OCI-M2 (cell line): ENCODE measurements at regions not wholly inside any gene's neighbourhood (a gene's known extent, or its start where the extent isn't known, plus 50 kb on each side); places are given as distances from the start of the nearest gene placed in this dataset.

Source experiments
- DNase-seq: peaks from one replicate; lab custom pipeline; 2025; ENCODE audit not compliant: unreplicated experiment; lab: John Stamatoyannopoulos, UW

DNA sequence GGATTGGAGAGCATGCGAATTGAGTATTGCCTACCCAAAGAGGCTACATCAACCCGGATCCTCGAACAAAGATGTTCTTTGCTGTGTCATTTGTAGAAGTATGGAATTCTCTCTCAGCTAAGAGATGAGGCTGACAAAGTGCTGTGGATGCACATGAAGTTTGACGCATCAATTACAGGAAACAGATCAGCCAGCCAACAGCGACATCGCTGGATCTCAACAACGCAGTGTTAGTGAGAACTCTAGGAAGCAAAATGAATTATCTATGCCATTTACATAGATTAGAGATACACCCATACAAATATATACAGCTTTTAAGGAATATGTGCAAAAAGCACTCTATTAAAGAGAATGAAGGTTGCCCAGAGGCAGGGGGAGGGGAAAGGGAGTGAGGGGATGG lies 160.6 kb upstream of the RGMA start:
- DNase-seq, result no peak

DNA sequence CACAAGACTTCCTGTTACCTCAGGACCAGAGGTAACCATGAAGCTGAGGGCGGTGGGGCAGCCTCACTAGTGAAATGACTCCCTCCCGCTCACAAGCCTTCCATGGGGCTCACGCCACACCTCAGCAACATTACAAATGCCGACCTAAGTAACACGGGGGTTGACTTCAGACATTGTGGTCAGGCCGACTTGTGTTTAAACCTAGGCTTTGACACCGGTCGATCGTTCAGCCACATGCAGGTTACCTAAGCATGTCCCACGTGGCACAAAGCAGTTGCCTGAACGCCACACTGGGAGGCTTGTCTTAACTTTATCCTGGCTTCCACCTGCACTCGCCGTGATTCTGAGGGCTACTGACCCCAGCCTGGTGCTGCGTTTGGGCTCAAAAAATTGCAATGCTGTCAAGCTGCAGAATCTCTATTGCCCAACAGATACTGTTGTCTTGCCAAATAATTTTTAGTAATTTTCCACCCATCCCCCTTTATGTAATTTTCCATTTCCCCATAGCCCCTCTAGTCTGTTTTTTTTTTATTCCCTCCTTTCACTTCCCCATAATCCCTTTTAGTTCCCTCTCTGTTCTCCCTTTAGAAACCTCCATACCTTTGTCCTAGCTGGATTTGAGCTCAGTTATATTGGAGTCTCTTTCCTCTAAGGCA lies 158.6 kb upstream of the RGMA start:
- DNase-seq, result no peak

GRCh38 chr15:93246266-93247242 lies 157.5 kb upstream of the RGMA start:
- DNase-seq, result no peak

DNA sequence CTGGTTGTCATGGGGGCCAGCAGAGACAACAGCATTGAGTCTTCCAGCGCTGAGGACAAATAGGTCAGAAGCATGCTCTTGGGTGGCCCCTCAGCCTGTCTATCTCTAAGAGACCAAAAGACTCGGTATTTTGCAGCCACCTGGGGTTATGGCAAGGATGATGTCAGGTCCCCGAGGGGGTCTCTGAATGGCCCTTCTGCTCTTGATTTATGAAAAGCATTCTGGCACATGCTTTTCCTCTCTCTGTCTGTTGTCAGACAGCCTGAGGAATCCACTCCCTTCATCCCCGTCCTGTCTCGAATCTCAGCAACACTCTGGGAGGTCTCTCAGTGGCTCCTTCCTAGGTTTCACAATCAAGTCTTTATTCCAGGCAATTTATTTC lies 156.6 kb upstream of the RGMA start:
- DNase-seq, result no peak

GRCh38 chr15:93244696-93245660 lies 156.0 kb upstream of the RGMA start:
- DNase-seq, result no peak

DNA sequence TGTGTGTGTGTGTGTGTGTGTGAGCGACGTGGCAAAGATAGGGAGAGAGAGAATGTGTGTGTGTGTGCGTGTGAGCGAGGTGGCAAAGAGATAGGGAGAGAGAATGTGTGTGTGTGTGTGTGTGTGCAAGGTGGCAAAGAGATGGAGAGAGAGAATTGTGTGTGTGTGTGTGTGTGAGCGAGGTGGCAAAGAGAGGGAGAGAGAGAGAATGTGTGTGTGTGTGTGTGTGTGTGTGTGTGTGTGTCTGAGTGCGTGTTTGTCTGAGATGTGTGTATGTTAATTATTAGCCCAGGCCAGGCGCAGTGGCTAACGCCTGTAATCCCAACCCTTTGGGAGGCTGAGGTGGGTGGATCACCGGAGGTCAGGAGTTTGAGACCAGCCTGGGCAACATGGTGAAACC lies 154.6 kb upstream of the RGMA start:
- no peak for DNase-seq

DNA sequence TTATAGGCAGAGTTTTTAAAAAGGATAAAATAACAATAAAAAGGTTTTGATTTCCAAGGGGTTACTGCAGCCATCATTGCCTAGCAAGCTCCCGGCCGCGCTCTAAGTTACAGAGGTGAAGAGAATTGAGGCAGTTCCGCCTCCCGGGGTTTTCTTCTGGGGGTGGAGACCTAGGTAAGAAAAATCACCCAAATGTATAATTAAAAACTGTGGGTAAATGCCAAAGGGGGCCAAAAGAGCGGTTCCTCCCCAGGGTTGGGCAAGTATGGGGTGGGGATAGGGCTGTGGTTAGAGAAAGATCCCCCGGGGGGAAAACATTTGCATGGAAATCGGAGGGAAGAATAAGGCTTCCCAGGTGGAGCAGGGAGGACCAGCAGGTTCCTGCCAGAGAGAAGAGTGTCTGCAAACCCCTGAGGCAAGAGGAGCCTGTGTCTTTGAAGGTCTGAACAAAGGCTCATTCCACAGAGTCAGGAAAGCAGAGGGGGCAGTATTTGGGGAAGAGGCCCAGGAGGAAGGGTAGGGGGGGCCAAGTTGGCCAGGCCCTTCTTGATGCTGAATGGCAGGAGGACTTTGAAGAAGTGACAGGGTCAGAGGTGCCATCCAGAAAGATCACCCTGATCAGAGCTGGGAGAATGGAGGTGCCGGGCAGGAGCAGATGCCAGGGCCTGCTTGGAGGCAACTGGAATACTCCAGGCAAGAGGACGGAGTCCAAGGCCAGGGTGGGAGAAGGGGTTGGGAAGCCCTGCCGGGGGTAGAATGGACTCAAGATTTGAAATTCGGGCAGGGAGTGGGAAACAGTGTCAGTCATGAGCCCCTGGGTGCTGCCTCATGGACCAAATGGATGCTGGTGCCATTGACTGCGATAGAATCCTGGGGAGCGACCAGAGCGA lies 152.9 kb upstream of the RGMA start:
- no peak for DNase-seq

- no peak for DNase-seq
These were observed 151.0 kb upstream of the RGMA start for GRCh38 chr15:93239993-93240392.

DNA sequence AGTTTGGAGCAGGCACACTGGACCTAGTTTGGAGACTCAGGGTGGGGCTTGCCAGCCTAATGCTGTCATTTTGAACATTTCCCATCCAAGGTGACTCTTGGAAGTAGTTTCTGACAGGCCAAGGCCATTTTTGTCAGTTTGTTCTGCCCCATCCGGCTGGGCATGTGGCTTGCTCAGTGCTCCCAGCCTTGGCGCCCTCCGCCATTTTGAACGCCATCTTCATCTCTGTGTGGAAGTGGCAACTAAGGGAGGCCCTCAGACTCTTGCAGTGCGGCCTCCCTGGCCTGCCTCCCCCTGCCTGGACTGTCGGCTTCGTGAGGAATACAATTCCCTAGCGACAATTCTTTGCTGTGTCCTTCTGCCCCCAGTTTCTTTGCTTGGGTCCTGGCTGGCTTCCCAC lies 150.6 kb upstream of the RGMA start:
- no peak for DNase-seq

GRCh38 chr15:93238641-93239040 lies 149.6 kb upstream of the RGMA start:
- DNase-seq, result no peak

DNA sequence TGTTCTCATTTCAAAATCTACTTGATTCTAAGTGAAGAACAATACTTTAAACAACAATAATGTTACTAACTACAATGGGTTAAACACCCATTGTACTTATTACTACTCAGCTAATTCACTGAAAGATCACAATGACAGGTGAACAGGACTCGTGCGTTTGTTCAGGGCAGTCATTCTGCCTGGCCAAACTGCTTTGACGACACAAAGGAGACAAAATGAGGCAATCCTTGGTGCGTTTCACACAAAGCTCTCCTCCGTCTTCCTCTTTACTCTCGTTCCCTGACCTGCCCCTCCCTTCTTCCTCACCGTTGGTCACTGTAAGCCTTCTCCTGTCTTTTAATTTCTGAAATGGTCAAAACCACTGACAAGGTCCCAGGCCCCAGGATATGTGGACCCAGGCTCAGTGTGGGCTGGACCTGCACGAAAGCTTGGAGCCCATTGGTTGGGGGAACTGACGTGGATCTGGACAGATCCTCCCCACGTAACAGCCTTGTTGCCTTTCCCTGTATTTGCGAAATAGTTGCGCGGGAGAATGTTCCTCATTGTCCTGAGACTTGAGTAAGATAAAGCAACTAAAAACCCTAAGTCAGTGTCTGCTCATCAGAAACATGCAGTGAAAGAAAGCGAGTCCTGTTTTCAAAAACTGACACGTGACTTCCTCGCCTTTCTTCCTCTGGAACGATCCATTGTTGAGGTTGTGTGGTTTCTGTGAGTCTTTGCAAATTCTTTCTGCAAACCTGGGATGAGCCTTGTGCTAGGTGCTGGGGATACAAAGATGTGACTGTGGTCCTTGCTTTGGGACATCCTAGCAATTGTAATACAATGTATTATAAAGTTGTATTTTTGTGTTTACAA lies 147.1 kb upstream of the RGMA start:
- no peak for DNase-seq

GRCh38 chr15:93235269-93235668 lies 146.3 kb upstream of the RGMA start:
- DNase-seq, result no peak

DNA sequence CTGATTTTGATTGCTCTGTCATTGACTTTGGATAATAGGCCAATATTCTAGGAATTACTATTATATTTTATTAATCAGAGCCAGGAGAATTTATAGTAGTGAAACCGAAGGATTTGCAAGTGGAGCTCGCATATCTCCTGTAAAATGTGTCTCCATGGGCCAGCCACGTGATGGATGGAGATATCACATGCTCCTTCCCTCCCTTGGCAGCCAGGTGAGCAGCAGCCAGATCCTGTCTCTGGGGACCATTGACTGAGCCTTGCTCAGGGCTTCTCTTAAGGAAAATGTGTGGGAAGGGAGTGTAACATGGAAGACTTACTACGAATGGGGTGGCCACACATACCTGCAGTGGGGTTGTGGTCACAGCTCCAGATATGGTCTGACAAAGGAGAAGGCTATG lies 144.7 kb upstream of the RGMA start:
- DNase-seq, result no peak

- DNase-seq, result no peak
These were observed 143.8 kb upstream of the RGMA start for GRCh38 chr15:93232845-93233244.

GRCh38 chr15:93231994-93232393 lies 143.0 kb upstream of the RGMA start:
- no peak for DNase-seq

DNA sequence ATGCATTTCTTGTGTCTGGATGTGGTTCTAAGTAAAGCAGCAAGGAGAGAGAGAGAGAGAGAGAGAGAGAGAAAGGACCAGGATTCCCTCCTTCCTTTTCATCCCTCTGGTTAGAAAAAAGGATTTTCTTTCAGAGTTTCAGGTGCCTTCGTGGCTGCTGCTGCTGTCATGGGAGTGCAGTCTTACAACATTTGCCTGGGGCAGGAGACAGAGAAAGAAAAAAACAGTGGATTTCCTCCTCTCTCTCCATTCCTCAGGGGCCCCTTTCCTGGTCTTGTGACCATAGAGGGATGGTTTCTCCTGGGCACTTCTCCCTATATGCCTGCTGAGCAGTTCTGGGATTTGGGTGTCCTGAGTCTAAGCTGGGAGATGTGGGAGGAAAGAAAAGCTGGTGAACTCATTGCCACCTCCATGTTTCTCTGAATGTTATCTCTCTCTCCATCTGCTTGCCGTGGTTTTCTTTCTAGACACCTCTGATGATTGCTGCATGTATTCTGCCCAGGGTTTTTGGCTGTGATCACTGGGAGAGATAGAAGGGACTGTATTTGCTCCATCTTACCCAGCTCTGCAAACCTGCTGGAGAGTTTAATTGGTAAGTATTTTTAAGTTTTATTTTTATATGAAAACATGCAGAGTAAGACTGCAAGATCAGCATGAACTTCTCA lies 142.4 kb upstream of the RGMA start:
- no peak for DNase-seq

DNA sequence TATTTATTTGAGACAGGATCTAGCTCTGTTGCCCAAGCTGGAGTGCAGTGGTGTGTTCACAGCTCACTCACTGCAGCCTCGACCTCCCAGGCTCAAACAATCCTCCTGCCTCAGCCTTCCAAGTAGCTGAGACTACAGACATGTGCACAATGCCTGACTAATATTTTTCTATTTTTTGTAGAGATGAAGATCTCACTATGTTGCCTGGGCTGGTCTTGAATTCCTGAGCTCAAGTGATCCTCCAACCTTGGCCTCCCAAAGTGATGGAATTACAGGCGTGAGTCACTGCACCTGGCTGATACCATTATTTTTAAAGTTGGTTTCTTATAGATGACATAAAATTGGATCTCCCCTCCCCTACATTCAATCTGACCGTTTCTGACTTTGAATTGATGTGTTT lies 139.5 kb upstream of the RGMA start:
- DNase-seq, result no peak

GRCh38 chr15:93223803-93224202 lies 134.8 kb upstream of the RGMA start:
- DNase-seq, result no peak

DNA sequence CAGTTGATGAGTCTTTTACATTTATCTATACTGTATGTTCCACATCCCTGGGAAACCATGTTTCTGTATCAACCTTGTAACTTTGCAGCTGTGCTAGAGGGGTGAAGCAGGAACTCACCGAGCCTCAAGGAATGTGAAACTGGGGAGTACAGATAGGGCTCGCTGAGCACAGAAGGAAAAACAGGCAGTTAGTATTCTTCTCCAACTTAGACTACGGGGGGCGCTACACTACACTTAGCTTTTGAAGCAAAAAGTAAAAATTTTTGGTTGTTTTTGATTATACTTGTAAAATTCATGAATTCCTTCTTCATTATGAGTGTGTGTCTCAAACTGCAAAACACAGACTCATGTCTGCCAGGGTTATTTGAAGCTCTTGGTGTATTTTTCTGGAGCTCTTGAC lies 132.7 kb upstream of the RGMA start:
- no peak for DNase-seq
